Activated CD8-positive, alpha-beta T cell treated with anti-CD3 and anti-CD28 coated beads, Interleukin-2, amount 10 ng/mL, durations not matched to agents 7 days and 5 days (primary cell): ENCODE measurements at regions not wholly inside any gene's neighbourhood (a gene's known extent, or its start where the extent isn't known, plus 50 kb on each side); places are given as distances from the start of the nearest gene placed in this dataset.
"Not testable (repeated sequence)": the region's sequence is repeated elsewhere in the genome, so short reads cannot be mapped to it uniquely, and the experiment has no call there.

Experiments used
- ATAC-seq: fragments of 150-1000 bp; cut with Tn5 transposase; one replicate; pipeline ENCODE4 v1.10.0; 2021; ENCODE audit warnings: moderate library complexity
- CTCF ChIA-PET: fragments of 350-600 bp; sonication (Branson Sonifier 250); formaldehyde crosslinking; loops from one replicate; lab custom pipeline; 2021; ENCODE audit warnings: antibody characterized with exemption; lab: Charles Lee
- POLR2A ChIA-PET: fragments of 350-600 bp; sonication (Branson Sonifier 250); formaldehyde crosslinking; loops from one replicate; lab custom pipeline; 2021; ENCODE audit warnings: antibody characterized with exemption; lab: Charles Lee
- DNase-seq: peaks from one replicate; pipeline ENCODE4 v3.0.0-alpha.2; 2020
- H3K27ac Mint-ChIP-seq: one replicate; pipeline ENCODE4 v1.8.0; 2021; ENCODE audit warnings: mild to moderate bottlenecking, mixed read lengths
- H3K27me3 Mint-ChIP-seq: one replicate; pipeline ENCODE4 v1.8.0; 2021; ENCODE audit warnings: low read depth, mixed read lengths
- H3K36me3 Mint-ChIP-seq: one replicate; pipeline ENCODE4 v1.8.0; 2021; ENCODE audit warnings: low read depth, mixed read lengths
- H3K4me1 Mint-ChIP-seq: one replicate; pipeline ENCODE4 v1.8.0; 2021; ENCODE audit warnings: low read depth, mixed read lengths
- H3K4me3 Mint-ChIP-seq: one replicate; pipeline ENCODE4 v1.8.0; 2021; ENCODE audit warnings: mild to moderate bottlenecking, mixed read lengths
- H3K9me3 Mint-ChIP-seq: one replicate; pipeline ENCODE4 v1.8.0; 2022; ENCODE audit warnings: mixed read lengths; ENCODE audit not compliant: insufficient read depth

GRCh38 chrX:28408017-28408723, 179.1 kb upstream of the IL1RAPL1 start:
- ChIA-PET CTCF (no interaction called here), POLR2A (no interaction called here)
- DNase-seq (no peak), ATAC-seq (no peak)
- Mint-ChIP-seq H3K4me3 (no peak overlapping the region), H3K36me3 (no peaks in the 10 kb centered on the region), H3K27ac (no peak overlapping the region), H3K9me3 (peaks cover 4% of the 10 kb centered on the region), H3K27me3 (no peaks in the 10 kb centered on the region), H3K4me1 (no peaks in the 10 kb centered on the region)

- no peak for ATAC-seq
These were observed 188.9 kb upstream of the IL1RAPL1 start for GRCh38 chrX:28398342-28398741.

GRCh38 chrX:28391528-28391927, 195.7 kb upstream of the IL1RAPL1 start:
- no peak for DNase-seq
- ATAC-seq = no peak
- H3K4me1 Mint-ChIP-seq = no peaks in the 10 kb centered on the region
- H3K27me3 Mint-ChIP-seq = no peaks in the 10 kb centered on the region
- H3K4me3 Mint-ChIP-seq = no peak overlapping the region
- no peaks in the 10 kb centered on the region for H3K36me3 Mint-ChIP-seq
- no peak overlapping the region for H3K27ac Mint-ChIP-seq
- CTCF ChIA-PET = no interaction called here
- POLR2A ChIA-PET = no interaction called here
- peaks cover 4% of the 10 kb centered on the region for H3K9me3 Mint-ChIP-seq

More at GRCh38 chrX:28398342-28398741, 188.9 kb upstream of the IL1RAPL1 start:
- H3K36me3 Mint-ChIP-seq = no peaks in the 10 kb centered on the region
- ChIA-PET CTCF (no interaction called here), POLR2A (no interaction called here)
- no peak overlapping the region for H3K27ac Mint-ChIP-seq
- no peak overlapping the region for H3K4me3 Mint-ChIP-seq
- H3K27me3 Mint-ChIP-seq = no peaks in the 10 kb centered on the region
- H3K4me1 Mint-ChIP-seq = no peaks in the 10 kb centered on the region
- no peak for DNase-seq
- H3K9me3 Mint-ChIP-seq = peaks cover 4% of the 10 kb centered on the region

- DNase-seq = no peak
- H3K4me3 Mint-ChIP-seq = no peak overlapping the region
- POLR2A ChIA-PET = no interaction called here
These were observed 208.1 kb upstream of the IL1RAPL1 start for GRCh38 chrX:28379103-28379502.

GRCh38 chrX:28367649-28368048, 219.6 kb upstream of the IL1RAPL1 start:
- H3K4me3 Mint-ChIP-seq, H3K27me3 Mint-ChIP-seq, POLR2A ChIA-PET, CTCF ChIA-PET, DNase-seq, H3K9me3 Mint-ChIP-seq, H3K4me1 Mint-ChIP-seq, H3K36me3 Mint-ChIP-seq, ATAC-seq, H3K27ac Mint-ChIP-seq: not testable (repeated sequence)

More at GRCh38 chrX:28379103-28379502, 208.1 kb upstream of the IL1RAPL1 start:
- Mint-ChIP-seq H3K9me3 (no peaks in the 10 kb centered on the region), H3K27ac (no peak overlapping the region), H3K36me3 (no peaks in the 10 kb centered on the region), H3K4me1 (no peaks in the 10 kb centered on the region), H3K27me3 (no peaks in the 10 kb centered on the region)
- CTCF ChIA-PET = no interaction called here
- no peak for ATAC-seq

- H3K4me1 Mint-ChIP-seq = no peaks in the 10 kb centered on the region
- ChIA-PET CTCF (no interaction called here), POLR2A (no interaction called here)
- DNase-seq (no peak), ATAC-seq (no peak)
- no peaks in the 10 kb centered on the region for H3K27me3 Mint-ChIP-seq
- H3K36me3 Mint-ChIP-seq = no peaks in the 10 kb centered on the region
- no peaks in the 10 kb centered on the region for H3K9me3 Mint-ChIP-seq
- no peak overlapping the region for H3K27ac Mint-ChIP-seq
- H3K4me3 Mint-ChIP-seq = no peak overlapping the region
These were observed 235.4 kb upstream of the IL1RAPL1 start for GRCh38 chrX:28351801-28352200.

GRCh38 chrX:28349888-28350287, 237.4 kb upstream of the IL1RAPL1 start:
- no peaks in the 10 kb centered on the region for H3K9me3 Mint-ChIP-seq
- H3K27me3 Mint-ChIP-seq = no peaks in the 10 kb centered on the region
- H3K36me3 Mint-ChIP-seq = no peaks in the 10 kb centered on the region
- no peak overlapping the region for H3K4me3 Mint-ChIP-seq
- no peaks in the 10 kb centered on the region for H3K4me1 Mint-ChIP-seq
- CTCF ChIA-PET = no interaction called here
- POLR2A ChIA-PET = no interaction called here
- H3K27ac Mint-ChIP-seq = no peak overlapping the region
- ATAC-seq (no peak), DNase-seq (no peak)

GRCh38 chrX:28347476-28347875, 239.8 kb upstream of the IL1RAPL1 start:
- ChIA-PET CTCF (no interaction called here), POLR2A (no interaction called here)
- H3K4me3 Mint-ChIP-seq = no peak overlapping the region
- ATAC-seq (no peak), DNase-seq (no peak)
- H3K36me3 Mint-ChIP-seq = no peaks in the 10 kb centered on the region
- no peak overlapping the region for H3K27ac Mint-ChIP-seq
- no peaks in the 10 kb centered on the region for H3K4me1 Mint-ChIP-seq
- no peaks in the 10 kb centered on the region for H3K9me3 Mint-ChIP-seq
- no peaks in the 10 kb centered on the region for H3K27me3 Mint-ChIP-seq

GRCh38 chrX:28329156-28329555, 258.1 kb upstream of the IL1RAPL1 start:
- ATAC-seq (no peak), DNase-seq (no peak)
- Mint-ChIP-seq H3K9me3 (no peaks in the 10 kb centered on the region), H3K4me1 (no peaks in the 10 kb centered on the region), H3K27me3 (no peaks in the 10 kb centered on the region), H3K36me3 (no peaks in the 10 kb centered on the region), H3K4me3 (no peak overlapping the region), H3K27ac (no peak overlapping the region)
- POLR2A ChIA-PET = no interaction called here
- CTCF ChIA-PET = no interaction called here

- no peak for ATAC-seq
- DNase-seq = no peak
- Mint-ChIP-seq H3K27ac (no peak overlapping the region), H3K9me3 (no peaks in the 10 kb centered on the region), H3K4me3 (no peak overlapping the region), H3K36me3 (no peaks in the 10 kb centered on the region), H3K4me1 (no peaks in the 10 kb centered on the region), H3K27me3 (no peaks in the 10 kb centered on the region)
- ChIA-PET CTCF (no interaction called here), POLR2A (no interaction called here)
These were observed 262.9 kb upstream of the IL1RAPL1 start for GRCh38 chrX:28324321-28324721.

GRCh38 chrX:28321286-28321685, 266.0 kb upstream of the IL1RAPL1 start:
- DNase-seq = no peak
- no peaks in the 10 kb centered on the region for H3K36me3 Mint-ChIP-seq
- no peak overlapping the region for H3K27ac Mint-ChIP-seq
- no peak overlapping the region for H3K4me3 Mint-ChIP-seq
- POLR2A ChIA-PET = no interaction called here
- H3K9me3 Mint-ChIP-seq = peaks cover 4% of the 10 kb centered on the region
- H3K4me1 Mint-ChIP-seq = no peaks in the 10 kb centered on the region
- CTCF ChIA-PET = no interaction called here
- no peaks in the 10 kb centered on the region for H3K27me3 Mint-ChIP-seq
- no peak for ATAC-seq

- CTCF ChIA-PET = no interaction called here
- no peaks in the 10 kb centered on the region for H3K4me1 Mint-ChIP-seq
- peaks cover 7% of the 10 kb centered on the region for H3K9me3 Mint-ChIP-seq
- H3K36me3 Mint-ChIP-seq = no peaks in the 10 kb centered on the region
- H3K27ac Mint-ChIP-seq = no peak overlapping the region
- POLR2A ChIA-PET = interaction anchor here (0.7 kb wide), 1 partner anchor 826 kb away, joined by 3 read pairs; no protein-coding TSS in a partner anchor
- no peak for ATAC-seq
- no peak overlapping the region for H3K4me3 Mint-ChIP-seq
- H3K27me3 Mint-ChIP-seq = no peaks in the 10 kb centered on the region
- DNase-seq = no peak
These were observed 274.3 kb upstream of the IL1RAPL1 start for GRCh38 chrX:28312965-28313364.

- no peaks in the 10 kb centered on the region for H3K27me3 Mint-ChIP-seq
- ATAC-seq (no peak), DNase-seq (no peak)
- H3K27ac Mint-ChIP-seq = no peak overlapping the region
- ChIA-PET CTCF (no interaction called here), POLR2A (no interaction called here)
- no peaks in the 10 kb centered on the region for H3K4me1 Mint-ChIP-seq
- no peak overlapping the region for H3K4me3 Mint-ChIP-seq
- peaks cover 3% of the 10 kb centered on the region for H3K9me3 Mint-ChIP-seq
- H3K36me3 Mint-ChIP-seq = no peaks in the 10 kb centered on the region
These were observed 275.0 kb upstream of the IL1RAPL1 start for GRCh38 chrX:28312259-28312658.
